HG02973 (cell line): ENCODE measurements at regions not wholly inside any gene's neighbourhood (a gene's known extent, or its start where the extent isn't known, plus 50 kb on each side); places are given as distances from the start of the nearest gene placed in this dataset.

ENCODE experiments used
- ATAC-seq: cut with Tn5 transposase; IDR thresholded peaks from one replicate; pipeline ENCODE4 v1.9.1; 2021; ENCODE audit warnings: moderate library complexity; ENCODE audit not compliant: unreplicated experiment

GRCh38 chr4:152236519-152237056 lies 299.3 kb downstream of the FBXW7 start:
- ATAC-seq: no peak

- ATAC-seq: no peak
Measured at GRCh38 chr4:152235718-152236117, 300.2 kb downstream of the FBXW7 start.

GRCh38 chr4:152234571-152234970 lies 301.3 kb downstream of the FBXW7 start:
- no peak for ATAC-seq

- ATAC-seq: no peak
Measured at GRCh38 chr4:152232271-152232670, 303.6 kb downstream of the FBXW7 start.

GRCh38 chr4:152229782-152230289 lies 306.1 kb downstream of the FBXW7 start:
- ATAC-seq: no peak

- ATAC-seq: no peak
Measured at GRCh38 chr4:152225680-152226079, 310.2 kb downstream of the FBXW7 start.

- no peak for ATAC-seq
Measured at GRCh38 chr4:152224721-152225420, 311.0 kb downstream of the FBXW7 start.

GRCh38 chr4:152224223-152224622 lies 311.7 kb downstream of the FBXW7 start:
- no peak for ATAC-seq

GRCh38 chr4:152223600-152223999 lies 312.3 kb downstream of the FBXW7 start:
- no peak for ATAC-seq

- ATAC-seq: no peak
Measured at GRCh38 chr4:152221816-152222516, 313.9 kb downstream of the FBXW7 start.

- ATAC-seq: peak; percentile 79
Measured at GRCh38 chr4:152220201-152220666, 315.7 kb downstream of the FBXW7 start.

- ATAC-seq: no peak
Measured at GRCh38 chr4:152218576-152218975, 317.3 kb downstream of the FBXW7 start.

- ATAC-seq: no peak
Measured at GRCh38 chr4:152217896-152218295, 318.0 kb downstream of the FBXW7 start.

- ATAC-seq: no peak
Measured at GRCh38 chr4:152211936-152212653, 323.8 kb downstream of the FBXW7 start.

- ATAC-seq: no peak
Measured at GRCh38 chr4:152209772-152210493, 326.0 kb downstream of the FBXW7 start.

- ATAC-seq: no peak
Measured at GRCh38 chr4:152207378-152207720, 328.5 kb downstream of the FBXW7 start.

- no peak for ATAC-seq
Measured at GRCh38 chr4:152206646-152207377, 329.1 kb downstream of the FBXW7 start.

GRCh38 chr4:152206185-152206584 lies 329.7 kb downstream of the FBXW7 start:
- ATAC-seq: no peak

GRCh38 chr4:152202415-152202814 lies 333.5 kb downstream of the FBXW7 start:
- no peak for ATAC-seq
